CD14-positive monocyte (primary cell): ENCODE measurements at regions not wholly inside any gene's neighbourhood (a gene's known extent, or its start where the extent isn't known, plus 50 kb on each side); places are given as distances from the start of the nearest gene placed in this dataset.

Experiments
- DNase-seq, 3 donors: peaks; one replicate each; pipeline ENCODE4 v3.0.0-alpha.2; 2011 to 2022
- H2AFZ ChIP-seq: 2 replicates; pipeline ENCODE4 v1.6.0; 2012; ENCODE audit warnings: mild to moderate bottlenecking, low read depth, low read length, inconsistent platforms; ENCODE audit not compliant: insufficient read depth, poor library complexity, severe bottlenecking
- H3K27ac ChIP-seq, 2 donors: 1 replicate in 1 of 2; 2 replicates in 1 of 2; pipeline ENCODE4 v1.5.1; 2012 to 2013; ENCODE audit warnings: low read length in 2 of 2, control low read depth in 1 of 2, inconsistent platforms in 1 of 2, low read depth in 1 of 2, mild to moderate bottlenecking in 1 of 2
- H3K27me3 ChIP-seq, 2 donors: one replicate each; pipeline versions ENCODE4 v1.6.0 to v1.6.1; 2011 to 2013; ENCODE audit warnings: low read length in 2 of 2; ENCODE audit not compliant: control insufficient read depth in 2 of 2, insufficient read depth in 2 of 2
- H3K36me3 ChIP-seq, 2 donors: replicated peaks in 1 of 2; 1 replicate in 1 of 2; 2 replicates in 1 of 2; pipeline versions ENCODE4 v1.5.1 to v1.6.1; 2012 to 2013; ENCODE audit warnings: low read length in 2 of 2, control low read depth in 1 of 2, inconsistent platforms in 1 of 2, mild to moderate bottlenecking in 1 of 2; ENCODE audit not compliant: insufficient read depth in 2 of 2, control insufficient read depth in 1 of 2
- H3K4me1 ChIP-seq, 2 donors: 1 replicate in 1 of 2; 2 replicates in 1 of 2; pipeline versions ENCODE4 v1.5.1 to v1.6.1; 2012 to 2013; ENCODE audit warnings: low read length in 2 of 2, control low read depth in 1 of 2, inconsistent platforms in 1 of 2, mild to moderate bottlenecking in 1 of 2, moderate library complexity in 1 of 2; ENCODE audit not compliant: insufficient read depth in 2 of 2, control insufficient read depth in 1 of 2
- H3K4me2 ChIP-seq: replicated peaks from 2 replicates; pipeline ENCODE3; 2012; ENCODE audit warnings: low read length, moderate library complexity, mild to moderate bottlenecking; ENCODE audit not compliant: poor library complexity, severe bottlenecking; ENCODE audit errors: extremely low read depth
- H3K4me3 ChIP-seq, 3 experiments: fragments of 200-600 bp in 1 of 3; sonication (generic) in 1 of 3; replicated peaks in 1 of 3; 1 replicate in 2 of 3; 2 replicates in 1 of 3; pipeline ENCODE4 v1.5.1; 2011 to 2013; ENCODE audit warnings: low read length in 3 of 3, mild to moderate bottlenecking in 3 of 3, control low read depth in 2 of 3, low read depth in 2 of 3, inconsistent platforms in 1 of 3, moderate library complexity in 1 of 3
- H3K79me2 ChIP-seq: 2 replicates; pipeline ENCODE4 v1.6.0; 2012; ENCODE audit warnings: mild to moderate bottlenecking, control low read depth, inconsistent platforms, low read length, moderate library complexity; ENCODE audit not compliant: insufficient read depth
- H3K9ac ChIP-seq: 2 replicates; pipeline ENCODE4 v1.6.0; 2017; ENCODE audit warnings: low read length, mild to moderate bottlenecking; ENCODE audit not compliant: insufficient read depth, poor library complexity, severe bottlenecking
- H3K9me3 ChIP-seq, 2 donors: replicated peaks in 1 of 2; 1 replicate in 1 of 2; 2 replicates in 1 of 2; pipeline versions ENCODE4 v1.5.1 to v1.6.1; 2012 to 2013; ENCODE audit warnings: low read length in 2 of 2, control low read depth in 1 of 2; ENCODE audit not compliant: control insufficient read depth in 1 of 2, insufficient read depth in 1 of 2
- H4K20me1 ChIP-seq: 2 replicates; pipeline ENCODE4 v1.6.0; 2012; ENCODE audit warnings: mild to moderate bottlenecking, low read length, control low read depth, moderate library complexity; ENCODE audit not compliant: insufficient read depth
- H3K27ac Mint-ChIP-seq, 7 donors: one replicate each; pipeline ENCODE4 v1.8.0; 2020; ENCODE audit warnings: mild to moderate bottlenecking in 7 of 7, mixed read lengths in 7 of 7, moderate library complexity in 6 of 7, inconsistent platforms in 2 of 7
- H3K27me3 Mint-ChIP-seq, 3 donors: one replicate each; pipeline ENCODE4 v1.8.0; 2021 to 2022; ENCODE audit warnings: low read depth in 3 of 3, mild to moderate bottlenecking in 3 of 3, mixed read lengths in 3 of 3, moderate library complexity in 3 of 3, inconsistent platforms in 1 of 3
- H3K36me3 Mint-ChIP-seq, 2 donors: one replicate each; pipeline ENCODE4 v1.8.0; 2020; ENCODE audit warnings: mixed read lengths in 2 of 2, inconsistent platforms in 1 of 2, mild to moderate bottlenecking in 1 of 2
- H3K4me1 Mint-ChIP-seq: one replicate; pipeline ENCODE4 v1.8.0; 2020; ENCODE audit warnings: mild to moderate bottlenecking, mixed read lengths
- H3K4me3 Mint-ChIP-seq, 2 donors: one replicate each; pipeline ENCODE4 v1.8.0; 2020; ENCODE audit warnings: mild to moderate bottlenecking in 2 of 2, mixed read lengths in 2 of 2, moderate library complexity in 1 of 2
- H3K9me3 Mint-ChIP-seq, 7 donors: one replicate each; pipeline ENCODE4 v1.8.0; 2020 to 2022; ENCODE audit warnings: mixed read lengths in 7 of 7, mild to moderate bottlenecking in 6 of 7, moderate library complexity in 6 of 7, inconsistent platforms in 2 of 7
- CTCF ChIP-seq: fragments of 200-600 bp; IDR thresholded peaks from one replicate; pipeline ENCODE4 v1.8.0; 2022; ENCODE audit warnings: antibody characterized with exemption, mild to moderate bottlenecking
- WGBS: methylation state at CpG from one replicate; pipeline ENCODE4 v1.1.5; 2013; ENCODE audit warnings: missing lambda C conversion rate; ENCODE audit not compliant: insufficient coverage; 5-methylcytosine and 5-hydroxymethylcytosine counted together
- intact Hi-C, 2 donors: fragments of 100-400 bp; cut with micrococcal nuclease; formaldehyde crosslinking; loops; one replicate each; pipeline versions ENCODE4 v1.15.0 to v1.15.1; 2023

GRCh38 chr18:38237796-38238195, 672.2 kb upstream of the CELF4 start:
- H3K9me3 Mint-ChIP-seq = peaks cover 0 to 13% (median 6%) of the 10 kb centered on the region in 7 donors
- no CpG with 5 or more reads among the region's 1 CpG for WGBS
- no peaks in the 10 kb centered on the region for H3K27me3 ChIP-seq

GRCh38 chr18:38221476-38222100, 656.0 kb upstream of the CELF4 start:
- WGBS = 96% methylated on average over 5 of the region's 7 CpGs
- H3K4me3 ChIP-seq = no peak overlapping the region
- H3K36me3 ChIP-seq = no peaks in the 10 kb centered on the region
- H3K9me3 Mint-ChIP-seq = peaks cover 2 to 11% (median 6%) of the 10 kb centered on the region in 7 donors
- TF ChIP-seq CTCF = no peak
- no peak overlapping the region for H2AFZ ChIP-seq
- no peaks in the 10 kb centered on the region for H3K36me3 Mint-ChIP-seq
- no peaks in the 10 kb centered on the region for H3K4me1 ChIP-seq
- no peaks in the 10 kb centered on the region for H3K79me2 ChIP-seq
- no peak overlapping the region for H3K27ac ChIP-seq
- peaks cover 0 to 4% (median 1%) of the 10 kb centered on the region in 3 donors for H3K27me3 Mint-ChIP-seq
- H3K4me3 Mint-ChIP-seq = no peak overlapping the region
- no peaks in the 10 kb centered on the region for H4K20me1 ChIP-seq
- H3K9ac ChIP-seq = no peak overlapping the region
- no peaks in the 10 kb centered on the region for H3K27me3 ChIP-seq
- H3K27ac Mint-ChIP-seq = no peak overlapping the region
- DNase-seq = no peak
- no peaks in the 10 kb centered on the region for H3K9me3 ChIP-seq
- intact Hi-C loops = no loop called here
- H3K4me2 ChIP-seq = no peak overlapping the region
- H3K4me1 Mint-ChIP-seq = no peaks in the 10 kb centered on the region

More at GRCh38 chr18:38237796-38238195, 672.2 kb upstream of the CELF4 start:
- no peaks in the 10 kb centered on the region for H4K20me1 ChIP-seq
- H2AFZ ChIP-seq = no peak overlapping the region
- Mint-ChIP-seq H3K36me3 (no peaks in the 10 kb centered on the region), H3K27ac (no peak overlapping the region), H3K4me3 (no peak overlapping the region), H3K4me1 (no peaks in the 10 kb centered on the region), H3K27me3 (no peaks in the 10 kb centered on the region)
- no peak for DNase-seq
- H3K9me3 ChIP-seq = peaks cover 0 to 4% of the 10 kb centered on the region in 2 donors
- no peak overlapping the region for H3K27ac ChIP-seq
- H3K36me3 ChIP-seq = no peaks in the 10 kb centered on the region
- intact Hi-C loops = no loop called here
- no peaks in the 10 kb centered on the region for H3K4me1 ChIP-seq
- H3K79me2 ChIP-seq = no peaks in the 10 kb centered on the region
- no peak overlapping the region for H3K4me3 ChIP-seq
- H3K4me2 ChIP-seq = no peak overlapping the region
- H3K9ac ChIP-seq = no peak overlapping the region
- TF ChIP-seq CTCF = no peak
